ENCODE measurements at regions not wholly inside any gene's neighbourhood (a gene's known extent, or its start where the extent isn't known, plus 50 kb on each side); places are given as distances from the start of the nearest gene placed in this dataset.

- Histone ChIP-seq H3K9ac (ENCODE audit: low read depth in 2 of 2, low read length in 2 of 2) (no peak overlapping the region), H3K4me1 (no peaks in the 10 kb centered on the region), H3K27me3 (no peaks in the 10 kb centered on the region), H3K9me3 (no peaks in the 10 kb centered on the region), H3K36me3 (no peaks in the 10 kb centered on the region), H3K4me3 (no peak overlapping the region), H3K27ac (no peak overlapping the region)
- TF ChIP-seq, protein P1, sequence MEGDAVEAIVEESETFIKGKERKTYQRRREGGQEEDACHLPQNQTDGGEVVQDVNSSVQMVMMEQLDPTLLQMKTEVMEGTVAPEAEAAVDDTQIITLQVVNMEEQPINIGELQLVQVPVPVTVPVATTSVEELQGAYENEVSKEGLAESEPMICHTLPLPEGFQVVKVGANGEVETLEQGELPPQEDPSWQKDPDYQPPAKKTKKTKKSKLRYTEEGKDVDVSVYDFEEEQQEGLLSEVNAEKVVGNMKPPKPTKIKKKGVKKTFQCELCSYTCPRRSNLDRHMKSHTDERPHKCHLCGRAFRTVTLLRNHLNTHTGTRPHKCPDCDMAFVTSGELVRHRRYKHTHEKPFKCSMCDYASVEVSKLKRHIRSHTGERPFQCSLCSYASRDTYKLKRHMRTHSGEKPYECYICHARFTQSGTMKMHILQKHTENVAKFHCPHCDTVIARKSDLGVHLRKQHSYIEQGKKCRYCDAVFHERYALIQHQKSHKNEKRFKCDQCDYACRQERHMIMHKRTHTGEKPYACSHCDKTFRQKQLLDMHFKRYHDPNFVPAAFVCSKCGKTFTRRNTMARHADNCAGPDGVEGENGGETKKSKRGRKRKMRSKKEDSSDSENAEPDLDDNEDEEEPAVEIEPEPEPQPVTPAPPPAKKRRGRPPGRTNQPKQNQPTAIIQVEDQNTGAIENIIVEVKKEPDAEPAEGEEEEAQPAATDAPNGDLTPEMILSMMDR (IDR thresholded peaks at IDR 0.05): no peak
- no peak for DNase-seq
- intact Hi-C loops (cut with DNase I): no loop called here
Observed at GRCh38 chrX:149371986-149372385, 133.1 kb downstream of the IDS start.

- no peaks in the 10 kb centered on the region for H3K9me3 ChIP-seq
- H3K4me1 ChIP-seq: no peaks in the 10 kb centered on the region
- H3K27ac ChIP-seq: no peak overlapping the region
- no peak overlapping the region for H3K9ac ChIP-seq (ENCODE audit: low read depth in 2 of 2, low read length in 2 of 2)
- DNase-seq: no peak
- no peak overlapping the region for H3K4me3 ChIP-seq
- TF ChIP-seq, protein P1 (IDR thresholded peaks at IDR 0.05): no peak
- intact Hi-C loops (cut with DNase I): no loop called here
- H3K27me3 ChIP-seq: no peaks in the 10 kb centered on the region
- no peaks in the 10 kb centered on the region for H3K36me3 ChIP-seq
Observed at GRCh38 chrX:149370097-149370496, 135.0 kb downstream of the IDS start.

GRCh38 chrX:149365552-149365951 is 139.6 kb downstream of the IDS start:
- no peak overlapping the region for H3K27ac ChIP-seq
- H3K9me3 ChIP-seq: no peaks in the 10 kb centered on the region
- no peaks in the 10 kb centered on the region for H3K36me3 ChIP-seq
- DNase-seq: no peak
- intact Hi-C loops (cut with DNase I): no loop called here
- H3K4me3 ChIP-seq: no peak overlapping the region
- TF ChIP-seq, protein P1 (IDR thresholded peaks at IDR 0.05): no peak
- H3K4me1 ChIP-seq: no peaks in the 10 kb centered on the region
- H3K27me3 ChIP-seq: no peaks in the 10 kb centered on the region
- H3K9ac ChIP-seq (ENCODE audit: low read depth in 2 of 2, low read length in 2 of 2): no peak overlapping the region

DNA sequence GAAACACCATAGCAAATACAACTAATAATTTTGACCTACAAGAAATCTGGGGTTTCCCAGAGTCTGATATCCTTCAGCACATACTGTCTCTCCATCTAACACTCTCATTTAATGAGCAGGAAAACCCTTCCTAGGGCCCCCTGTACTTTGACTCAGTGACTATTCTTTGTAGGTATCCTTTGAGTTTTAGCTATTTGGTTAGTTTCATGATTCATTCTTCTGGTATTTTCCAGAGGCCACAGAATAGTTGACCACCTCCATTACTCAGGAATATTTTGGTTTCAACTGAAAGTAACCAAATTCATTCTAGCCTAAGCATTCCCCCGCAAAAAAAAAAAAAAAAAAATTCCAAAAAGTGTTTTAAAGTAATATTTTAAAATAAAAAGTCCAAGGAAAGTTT is 140.0 kb downstream of the IDS start:
- Histone ChIP-seq H3K27me3 (no peaks in the 10 kb centered on the region), H3K9ac (ENCODE audit: low read depth in 2 of 2, low read length in 2 of 2) (no peak overlapping the region), H3K4me1 (no peaks in the 10 kb centered on the region), H3K9me3 (no peaks in the 10 kb centered on the region), H3K27ac (no peak overlapping the region), H3K36me3 (no peaks in the 10 kb centered on the region), H3K4me3 (no peak overlapping the region)
- intact Hi-C loops (cut with DNase I): no loop called here
- TF ChIP-seq, protein P1 (IDR thresholded peaks at IDR 0.05): no peak
- no peak for DNase-seq

DNA sequence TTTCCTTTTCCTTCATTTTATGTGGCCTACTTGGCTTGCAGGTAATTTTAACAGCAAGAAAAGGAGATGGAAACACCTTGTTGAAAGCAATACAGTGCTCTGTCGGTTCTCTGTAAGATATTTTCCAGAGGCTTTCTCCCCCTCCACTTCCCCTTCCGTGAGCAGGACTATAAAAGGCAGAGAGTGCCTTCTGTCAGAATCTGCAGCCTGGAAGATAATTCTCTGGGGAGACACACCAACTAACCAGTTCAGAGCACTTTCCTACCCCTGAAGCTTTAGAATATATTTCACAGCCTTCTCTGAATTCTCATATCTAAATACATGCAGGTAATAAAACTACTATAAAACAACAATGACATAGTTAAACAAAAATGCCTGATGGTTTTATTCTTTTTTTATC is 141.1 kb downstream of the IDS start:
- intact Hi-C loops (cut with DNase I): no loop called here
- DNase-seq: no peak
- Histone ChIP-seq H3K27ac (no peak overlapping the region), H3K9me3 (no peaks in the 10 kb centered on the region), H3K36me3 (no peaks in the 10 kb centered on the region), H3K27me3 (no peaks in the 10 kb centered on the region), H3K4me1 (no peaks in the 10 kb centered on the region), H3K9ac (ENCODE audit: low read depth in 2 of 2, low read length in 2 of 2) (no peak overlapping the region), H3K4me3 (no peak overlapping the region)
- TF ChIP-seq, protein P1 (IDR thresholded peaks at IDR 0.05): no peak

- Histone ChIP-seq H3K4me3 (no peak overlapping the region), H3K9ac (ENCODE audit: low read depth in 2 of 2, low read length in 2 of 2) (no peak overlapping the region), H3K9me3 (no peaks in the 10 kb centered on the region), H3K36me3 (no peaks in the 10 kb centered on the region), H3K4me1 (no peaks in the 10 kb centered on the region), H3K27me3 (no peaks in the 10 kb centered on the region), H3K27ac (no peak overlapping the region)
- intact Hi-C loops (cut with DNase I): no loop called here
- TF ChIP-seq, protein P1 (IDR thresholded peaks at IDR 0.05): no peak
- no peak for DNase-seq
Observed at GRCh38 chrX:149346306-149346705, 158.8 kb downstream of the IDS start.
